Astrocyte (in vitro differentiated cells and primary cell): ENCODE measurements at regions not wholly inside any gene's neighbourhood (a gene's known extent, or its start where the extent isn't known, plus 50 kb on each side); places are given as distances from the start of the nearest gene placed in this dataset.
"Not testable (repeated sequence)": the region's sequence is repeated elsewhere in the genome, so short reads cannot be mapped to it uniquely, and the experiment has no call there.

ENCODE experiments used
- DNase-seq: peaks from one replicate; pipeline ENCODE4 v3.0.0-alpha.2; 2010; ENCODE audit warnings: low read depth
- FAIRE-seq: peaks from 2 replicates; lab custom pipeline; 2011; peaks lifted over from hg19 to GRCh38; lab: Jason Lieb, UNC
- H2AFZ ChIP-seq: 2 replicates; pipeline ENCODE4 v1.6.0; 2012; ENCODE audit warnings: low read depth, low read length, inconsistent platforms
- H3K27ac ChIP-seq: 2 replicates; pipeline ENCODE4 v1.5.1; 2011; ENCODE audit warnings: low read depth, low read length, inconsistent platforms
- H3K27me3 ChIP-seq: 2 replicates; pipeline ENCODE4 v1.6.0; 2011; ENCODE audit warnings: low read length, inconsistent platforms; ENCODE audit not compliant: insufficient read depth
- H3K36me3 ChIP-seq: 2 replicates; pipeline ENCODE4 v1.5.1; 2011; ENCODE audit warnings: low read length, inconsistent platforms; ENCODE audit not compliant: insufficient read depth
- H3K4me1 ChIP-seq: 2 replicates; pipeline ENCODE4 v1.5.1; 2011; ENCODE audit warnings: low read length, inconsistent platforms; ENCODE audit not compliant: insufficient read depth
- H3K4me2 ChIP-seq: 2 replicates; pipeline ENCODE4 v1.6.0; 2012; ENCODE audit warnings: low read length, inconsistent platforms
- H3K4me3 ChIP-seq: 2 replicates; pipeline ENCODE4 v1.5.1; 2011; ENCODE audit warnings: low read depth, mild to moderate bottlenecking, low read length, inconsistent platforms; ENCODE audit not compliant: insufficient read depth
- H3K79me2 ChIP-seq: 2 replicates; pipeline ENCODE4 v1.6.0; 2012; ENCODE audit warnings: mild to moderate bottlenecking, low read length, inconsistent platforms; ENCODE audit not compliant: insufficient read depth
- H3K9ac ChIP-seq: 2 replicates; pipeline ENCODE4 v1.6.0; 2012; ENCODE audit warnings: mild to moderate bottlenecking, low read length, inconsistent platforms
- H3K9me3 ChIP-seq: 2 replicates; pipeline ENCODE4 v1.5.1; 2012; ENCODE audit warnings: low read depth, mild to moderate bottlenecking, low read length, inconsistent platforms; ENCODE audit not compliant: insufficient read depth
- H4K20me1 ChIP-seq: 2 replicates; pipeline ENCODE4 v1.6.0; 2012; ENCODE audit warnings: low read length, inconsistent platforms; ENCODE audit not compliant: insufficient read depth
- H3K27ac Mint-ChIP-seq: one replicate; pipeline ENCODE4 v1.8.0; 2021; ENCODE audit warnings: mild to moderate bottlenecking, mixed read lengths; ENCODE audit not compliant: unreplicated experiment
- H3K27me3 Mint-ChIP-seq: one replicate; pipeline ENCODE4 v1.8.0; 2021; ENCODE audit warnings: low read depth, mixed read lengths; ENCODE audit not compliant: unreplicated experiment
- H3K36me3 Mint-ChIP-seq: one replicate; pipeline ENCODE4 v1.8.0; 2021; ENCODE audit warnings: low read depth, mixed read lengths; ENCODE audit not compliant: unreplicated experiment
- H3K4me1 Mint-ChIP-seq: one replicate; pipeline ENCODE4 v1.8.0; 2021; ENCODE audit warnings: low read depth, mixed read lengths; ENCODE audit not compliant: unreplicated experiment
- H3K4me3 Mint-ChIP-seq: one replicate; pipeline ENCODE4 v1.8.0; 2021; ENCODE audit warnings: mild to moderate bottlenecking, moderate library complexity, mixed read lengths; ENCODE audit not compliant: unreplicated experiment
- H3K9me3 Mint-ChIP-seq: one replicate; pipeline ENCODE4 v1.8.0; 2021; ENCODE audit warnings: mild to moderate bottlenecking, mixed read lengths; ENCODE audit not compliant: unreplicated experiment
- EZH2 ChIP-seq: IDR thresholded peaks from 2 replicates; pipeline ENCODE4 v1.6.1; 2012; ENCODE audit warnings: mild to moderate bottlenecking, low read length, inconsistent platforms; ENCODE audit not compliant: insufficient read depth
- TF ChIP-seq, protein P1 (sequence below): IDR thresholded peaks from 2 replicates; pipeline ENCODE4 v1.5.1; 2011; ENCODE audit warnings: low read depth, mild to moderate bottlenecking, inconsistent platforms, low read length, moderate library complexity; ENCODE audit not compliant: insufficient read depth

DNA sequence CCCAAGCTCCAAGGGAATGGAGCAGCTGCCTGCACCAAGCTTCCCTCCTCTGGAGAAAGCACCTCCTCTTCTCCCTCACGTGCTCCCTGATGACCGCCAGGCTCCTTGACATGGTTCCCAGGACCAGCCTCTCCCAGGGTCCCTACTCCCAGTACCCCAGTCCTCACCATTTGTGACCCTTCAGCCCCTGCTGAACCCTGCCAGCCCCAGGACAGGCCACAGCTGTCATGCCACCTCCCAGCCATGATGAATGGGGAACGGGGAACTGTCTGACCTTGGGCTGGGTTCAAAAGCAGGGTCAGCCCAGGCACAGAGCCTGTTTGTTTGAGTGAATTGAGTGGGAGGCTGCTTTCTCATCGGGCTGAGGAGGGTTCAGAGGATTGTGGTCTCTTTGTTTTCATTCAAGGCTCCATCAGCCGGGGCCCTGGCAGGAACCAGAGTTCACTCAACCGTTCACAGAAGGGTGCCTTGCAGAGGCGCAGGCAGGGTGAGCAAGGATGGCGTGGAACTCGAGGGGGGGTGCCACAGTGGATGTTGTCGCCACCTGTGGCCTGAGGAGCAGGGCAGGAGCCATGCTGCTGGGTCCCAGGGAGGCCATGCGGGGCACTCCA, 344.5 kb upstream of the SFSWAP start:
- H3K9me3 ChIP-seq: no peaks in the 10 kb centered on the region
- H3K4me1 Mint-ChIP-seq: no peaks in the 10 kb centered on the region

DNA sequence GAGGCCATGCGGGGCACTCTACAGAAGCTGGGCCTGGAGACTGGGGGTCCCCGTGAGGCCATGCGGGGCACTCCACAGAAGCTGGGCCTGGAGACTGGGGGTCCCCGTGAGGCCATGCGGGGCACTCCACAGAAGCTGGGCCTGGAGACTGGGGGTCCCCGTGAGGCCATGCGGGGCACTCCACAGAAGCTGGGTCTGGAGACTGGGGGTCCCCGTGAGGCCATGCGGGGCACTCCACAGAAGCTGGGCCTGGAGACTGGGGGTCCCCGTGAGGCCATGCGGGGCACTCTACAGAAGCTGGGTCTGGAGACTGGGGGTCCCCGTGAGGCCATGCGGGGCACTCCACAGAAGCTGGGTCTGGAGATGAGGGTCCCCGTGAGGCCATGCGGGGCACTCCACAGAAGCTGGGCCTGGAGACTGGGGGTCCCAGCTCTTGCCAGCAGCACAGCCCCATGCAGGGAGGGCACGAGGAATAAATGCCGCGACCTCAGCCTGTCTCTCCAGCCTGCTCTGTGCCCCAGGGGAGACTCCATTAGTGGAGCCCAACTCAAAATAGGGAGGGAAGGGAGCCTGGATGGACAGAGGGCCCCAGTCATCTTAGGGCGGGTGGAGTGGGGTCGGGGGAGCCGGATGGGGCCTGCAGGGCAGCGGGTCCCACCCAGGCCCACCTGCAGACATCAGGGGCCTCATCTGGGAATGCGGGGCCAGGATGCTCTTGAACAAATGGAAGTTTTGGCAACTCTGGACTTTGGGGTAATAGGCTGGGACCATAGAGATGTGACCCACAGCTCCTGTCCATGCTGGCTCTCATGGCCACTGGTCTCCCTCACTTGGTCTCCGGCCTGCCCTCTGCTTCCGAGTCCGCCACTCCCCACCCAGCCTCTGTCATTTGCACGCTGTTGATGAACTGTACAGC, 343.6 kb upstream of the SFSWAP start:
- not testable (repeated sequence) for H3K4me2 ChIP-seq, H3K27ac Mint-ChIP-seq, H3K9me3 Mint-ChIP-seq, H3K4me3 Mint-ChIP-seq, FAIRE-seq, H3K9me3 ChIP-seq, H3K9ac ChIP-seq, H2AFZ ChIP-seq, H3K27ac ChIP-seq, DNase-seq, H3K36me3 ChIP-seq, H3K27me3 ChIP-seq, H4K20me1 ChIP-seq, H3K79me2 ChIP-seq, H3K36me3 Mint-ChIP-seq, H3K4me1 Mint-ChIP-seq, H3K4me3 ChIP-seq, H3K4me1 ChIP-seq
- H3K27me3 Mint-ChIP-seq: peaks cover 13% of the 10 kb centered on the region

More for the DNA sequence above, 344.5 kb upstream of the SFSWAP start:
- Mint-ChIP-seq H3K4me3 (no peak overlapping the region), H3K27me3 (peaks cover 20% of the 10 kb centered on the region), H3K36me3 (no peaks in the 10 kb centered on the region), H3K9me3 (peaks cover 4% of the 10 kb centered on the region), H3K27ac (no peak overlapping the region)
- no peaks in the 10 kb centered on the region for H3K27me3 ChIP-seq
- FAIRE-seq (no peak), DNase-seq (no peak)
- no peaks in the 10 kb centered on the region for H3K36me3 ChIP-seq
- no peaks in the 10 kb centered on the region for H3K4me1 ChIP-seq
- H4K20me1 ChIP-seq: no peaks in the 10 kb centered on the region
- TF ChIP-seq, protein P1, sequence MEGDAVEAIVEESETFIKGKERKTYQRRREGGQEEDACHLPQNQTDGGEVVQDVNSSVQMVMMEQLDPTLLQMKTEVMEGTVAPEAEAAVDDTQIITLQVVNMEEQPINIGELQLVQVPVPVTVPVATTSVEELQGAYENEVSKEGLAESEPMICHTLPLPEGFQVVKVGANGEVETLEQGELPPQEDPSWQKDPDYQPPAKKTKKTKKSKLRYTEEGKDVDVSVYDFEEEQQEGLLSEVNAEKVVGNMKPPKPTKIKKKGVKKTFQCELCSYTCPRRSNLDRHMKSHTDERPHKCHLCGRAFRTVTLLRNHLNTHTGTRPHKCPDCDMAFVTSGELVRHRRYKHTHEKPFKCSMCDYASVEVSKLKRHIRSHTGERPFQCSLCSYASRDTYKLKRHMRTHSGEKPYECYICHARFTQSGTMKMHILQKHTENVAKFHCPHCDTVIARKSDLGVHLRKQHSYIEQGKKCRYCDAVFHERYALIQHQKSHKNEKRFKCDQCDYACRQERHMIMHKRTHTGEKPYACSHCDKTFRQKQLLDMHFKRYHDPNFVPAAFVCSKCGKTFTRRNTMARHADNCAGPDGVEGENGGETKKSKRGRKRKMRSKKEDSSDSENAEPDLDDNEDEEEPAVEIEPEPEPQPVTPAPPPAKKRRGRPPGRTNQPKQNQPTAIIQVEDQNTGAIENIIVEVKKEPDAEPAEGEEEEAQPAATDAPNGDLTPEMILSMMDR: no peak
- no peak for TF ChIP-seq EZH2
- H3K79me2 ChIP-seq: no peaks in the 10 kb centered on the region
- H2AFZ ChIP-seq: no peak overlapping the region
- H3K9ac ChIP-seq: no peak overlapping the region
- H3K4me2 ChIP-seq: no peak overlapping the region
- no peak overlapping the region for H3K4me3 ChIP-seq
- no peak overlapping the region for H3K27ac ChIP-seq

- H3K27me3 ChIP-seq: no peaks in the 10 kb centered on the region
- no peak for FAIRE-seq
- TF ChIP-seq EZH2: no peak
- TF ChIP-seq, protein P1: no peak
- no peak overlapping the region for H3K4me3 ChIP-seq
- no peak overlapping the region for H3K9ac ChIP-seq
- Mint-ChIP-seq H3K4me3 (no peak overlapping the region), H3K9me3 (peaks cover 4% of the 10 kb centered on the region), H3K27me3 (peaks cover 14% of the 10 kb centered on the region), H3K4me1 (no peaks in the 10 kb centered on the region), H3K36me3 (no peaks in the 10 kb centered on the region), H3K27ac (no peak overlapping the region)
- H3K4me2 ChIP-seq: no peak overlapping the region
- H2AFZ ChIP-seq: no peak overlapping the region
- H3K36me3 ChIP-seq: no peaks in the 10 kb centered on the region
- DNase-seq: no peak
- H4K20me1 ChIP-seq: no peaks in the 10 kb centered on the region
- no peaks in the 10 kb centered on the region for H3K9me3 ChIP-seq
- H3K4me1 ChIP-seq: no peaks in the 10 kb centered on the region
- no peak overlapping the region for H3K27ac ChIP-seq
- H3K79me2 ChIP-seq: no peaks in the 10 kb centered on the region
Measured at GRCh38 chr12:131367983-131368667, 342.8 kb upstream of the SFSWAP start.
